GM12878 (cell line): ENCODE measurements at regions not wholly inside any gene's neighbourhood (a gene's known extent, or its start where the extent isn't known, plus 50 kb on each side); places are given as distances from the start of the nearest gene placed in this dataset.

Source experiments
- BCL3 ChIP-seq: IDR thresholded peaks from 2 replicates; pipeline ENCODE4 v1.6.1; 2011; ENCODE audit warnings: borderline replicate concordance, low read depth, mild to moderate bottlenecking, moderate library complexity, low read length; ENCODE audit not compliant: insufficient read depth, poor library complexity, severe bottlenecking
- CEBPB ChIP-seq, 2 experiments: fragments of 150-350 bp in 1 of 2; IDR thresholded peaks; 2 replicates each; pipeline ENCODE4 v1.6.1; 2012 to 2014; ENCODE audit warnings: low read depth in 2 of 2, low read length in 2 of 2, borderline replicate concordance in 1 of 2, inconsistent platforms in 1 of 2
- CTCF ChIP-seq, 3 experiments: IDR thresholded peaks in 2 of 3; conservative IDR thresholded peaks in 1 of 3; 2 replicates each; pipeline ENCODE4 v1.5.1; 2011; ENCODE audit warnings: low read depth in 3 of 3, low read length in 3 of 3, mild to moderate bottlenecking in 3 of 3, control low read depth in 2 of 3, moderate library complexity in 2 of 3, inconsistent platforms in 1 of 3, mixed read lengths in 1 of 3; ENCODE audit not compliant: control insufficient read depth in 2 of 3, insufficient read depth in 1 of 3; ENCODE audit errors: extremely low read depth in 1 of 3
- EZH2 ChIP-seq: IDR thresholded peaks from 2 replicates; pipeline ENCODE4 v1.6.1; 2012; ENCODE audit warnings: low read depth, mild to moderate bottlenecking, control low read depth, inconsistent platforms, low read length, borderline replicate concordance; ENCODE audit not compliant: control insufficient read depth
- IKZF2 ChIP-seq, 2 experiments: fragments of 450-650 bp; IDR thresholded peaks; 2 replicates each; pipeline ENCODE4 v1.6.1; 2017; ENCODE audit warnings: mild to moderate bottlenecking in 2 of 2, moderate library complexity in 2 of 2
- RB1 ChIP-seq: fragments of 450-650 bp; formaldehyde crosslinking; IDR thresholded peaks from 2 replicates; pipeline ENCODE4 v1.6.1; 2017; ENCODE audit warnings: mild to moderate bottlenecking, borderline replicate concordance
- REST ChIP-seq: IDR thresholded peaks from 2 replicates; pipeline ENCODE4 v1.6.1; 2012; ENCODE audit warnings: mild to moderate bottlenecking, low read depth, low read length
- SP1 ChIP-seq: IDR thresholded peaks from one replicate; pipeline ENCODE4 v1.6.1; 2011; ENCODE audit warnings: low read depth, low read length
- ZNF24 ChIP-seq: fragments of 450-650 bp; IDR thresholded peaks from 2 replicates; pipeline ENCODE4 v1.6.1; 2017; ENCODE audit warnings: antibody characterized with exemption, mild to moderate bottlenecking
- TF ChIP-seq, protein P1 (sequence below): IDR thresholded peaks from 2 replicates; pipeline ENCODE4 v1.6.1; 2012; ENCODE audit warnings: low read depth, low read length, improper control_type of control experiment

DNA sequence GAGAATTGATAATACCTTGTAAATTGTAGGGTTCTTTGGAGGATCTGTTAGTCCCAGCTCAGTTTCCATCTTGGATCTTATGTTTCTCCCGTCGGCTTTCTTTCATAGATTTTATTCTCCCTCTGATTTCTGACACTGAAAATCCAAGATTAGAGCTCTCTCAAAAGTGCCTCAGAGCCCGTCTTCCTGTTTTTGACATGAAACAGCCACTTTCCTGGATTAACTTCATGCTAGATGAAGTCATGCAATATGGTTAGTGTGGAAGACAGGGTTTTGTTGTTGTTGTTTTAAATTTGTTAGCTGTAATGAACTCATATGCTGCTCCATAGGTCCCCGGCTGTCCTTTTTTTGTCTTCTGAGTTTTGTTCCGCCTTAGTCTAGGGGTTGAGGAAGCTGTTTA, 51.6 kb upstream of the ZFR start:
- TF ChIP-seq REST (no peak), SP1 (no peak), CEBPB (IDR thresholded peaks at IDR 0.05; ENCODE audit: borderline replicate concordance in 1 of 2, low read depth in 2 of 2, low read length in 2 of 2) (no peak), BCL3 (no peak), EZH2 (no peak), CTCF (IDR thresholded peaks at IDR 0.05 in 2 of 3, conservative IDR thresholded peaks at IDR 0.05 in 1 of 3; ENCODE audit: control insufficient read depth in 2 of 3, extremely low read depth in 1 of 3, insufficient read depth in 1 of 3, low read depth in 3 of 3, low read length in 3 of 3) (no peak), IKZF2 (IDR thresholded peaks at IDR 0.05) (no peak), RB1 (no peak), ZNF24 (no peak)
- TF ChIP-seq, protein P1, sequence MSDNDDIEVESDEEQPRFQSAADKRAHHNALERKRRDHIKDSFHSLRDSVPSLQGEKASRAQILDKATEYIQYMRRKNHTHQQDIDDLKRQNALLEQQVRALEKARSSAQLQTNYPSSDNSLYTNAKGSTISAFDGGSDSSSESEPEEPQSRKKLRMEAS = no peak
